ENCODE measurements at regions not wholly inside any gene's neighbourhood (a gene's known extent, or its start where the extent isn't known, plus 50 kb on each side); places are given as distances from the start of the nearest gene placed in this dataset.

GRCh38 chr2:84217456-84217855 is 241.6 kb downstream of the SUCLG1 start:
- no peak for DNase-seq
- TF ChIP-seq POLR2A (IDR thresholded peaks at IDR 0.05; ENCODE audit: low read length) (no peak), GATA1 (IDR thresholded peaks at IDR 0.05; ENCODE audit: low read depth, low read length) (no peak)

- no peak for DNase-seq
- no peak for TF ChIP-seq POLR2A (IDR thresholded peaks at IDR 0.05; ENCODE audit: low read length)
- TF ChIP-seq GATA1 (IDR thresholded peaks at IDR 0.05; ENCODE audit: low read depth, low read length), result no peak
Observed at GRCh38 chr2:84214455-84214854, 244.6 kb downstream of the SUCLG1 start.

- no peak for TF ChIP-seq GATA1 (IDR thresholded peaks at IDR 0.05; ENCODE audit: low read depth, low read length)
- no peak for TF ChIP-seq POLR2A (IDR thresholded peaks at IDR 0.05; ENCODE audit: low read length)
- DNase-seq, result no peak
Observed at GRCh38 chr2:84212611-84213314, 246.3 kb downstream of the SUCLG1 start.

GRCh38 chr2:84209941-84210340 is 249.1 kb downstream of the SUCLG1 start:
- no peak for DNase-seq
- TF ChIP-seq POLR2A (IDR thresholded peaks at IDR 0.05; ENCODE audit: low read length), result no peak
- TF ChIP-seq GATA1 (IDR thresholded peaks at IDR 0.05; ENCODE audit: low read depth, low read length), result no peak

GRCh38 chr2:84204995-84205394 is 254.1 kb downstream of the SUCLG1 start:
- no peak for DNase-seq
- TF ChIP-seq POLR2A (IDR thresholded peaks at IDR 0.05; ENCODE audit: low read length), result no peak
- no peak for TF ChIP-seq GATA1 (IDR thresholded peaks at IDR 0.05; ENCODE audit: low read depth, low read length)

- DNase-seq, result no peak
- TF ChIP-seq POLR2A (IDR thresholded peaks at IDR 0.05; ENCODE audit: low read length) (no peak), GATA1 (IDR thresholded peaks at IDR 0.05; ENCODE audit: low read depth, low read length) (no peak)
Observed at GRCh38 chr2:84202166-84202565, 256.9 kb downstream of the SUCLG1 start.

- DNase-seq, result no peak
- TF ChIP-seq POLR2A (IDR thresholded peaks at IDR 0.05; ENCODE audit: low read length) (no peak), GATA1 (IDR thresholded peaks at IDR 0.05; ENCODE audit: low read depth, low read length) (no peak)
Observed at GRCh38 chr2:84201158-84201557, 257.9 kb downstream of the SUCLG1 start.

- no peak for DNase-seq
- TF ChIP-seq GATA1 (IDR thresholded peaks at IDR 0.05; ENCODE audit: low read depth, low read length) (no peak), POLR2A (IDR thresholded peaks at IDR 0.05; ENCODE audit: low read length) (no peak)
Observed at GRCh38 chr2:84197901-84198300, 261.2 kb downstream of the SUCLG1 start.

GRCh38 chr2:84194949-84195644 is 264.0 kb downstream of the SUCLG1 start:
- no peak for TF ChIP-seq GATA1 (IDR thresholded peaks at IDR 0.05; ENCODE audit: low read depth, low read length)
- TF ChIP-seq POLR2A (IDR thresholded peaks at IDR 0.05; ENCODE audit: low read length), result no peak
- DNase-seq, result no peak

GRCh38 chr2:84194181-84194580 is 264.9 kb downstream of the SUCLG1 start:
- no peak for TF ChIP-seq GATA1 (IDR thresholded peaks at IDR 0.05; ENCODE audit: low read depth, low read length)
- TF ChIP-seq POLR2A (IDR thresholded peaks at IDR 0.05; ENCODE audit: low read length), result no peak
- DNase-seq, result no peak

- TF ChIP-seq GATA1 (IDR thresholded peaks at IDR 0.05; ENCODE audit: low read depth, low read length) (no peak), POLR2A (IDR thresholded peaks at IDR 0.05; ENCODE audit: low read length) (no peak)
Observed at GRCh38 chr2:84187258-84187657, 271.8 kb downstream of the SUCLG1 start.

GRCh38 chr2:84181927-84182326 is 277.2 kb downstream of the SUCLG1 start:
- no peak for DNase-seq
- no peak for TF ChIP-seq POLR2A (IDR thresholded peaks at IDR 0.05; ENCODE audit: low read length)
- no peak for TF ChIP-seq GATA1 (IDR thresholded peaks at IDR 0.05; ENCODE audit: low read depth, low read length)

More at GRCh38 chr2:84187258-84187657, 271.8 kb downstream of the SUCLG1 start:
- no peak for DNase-seq

GRCh38 chr2:84177733-84178132 is 281.3 kb downstream of the SUCLG1 start:
- TF ChIP-seq GATA1 (IDR thresholded peaks at IDR 0.05; ENCODE audit: low read depth, low read length) (no peak), POLR2A (IDR thresholded peaks at IDR 0.05; ENCODE audit: low read length) (no peak)
- no peak for DNase-seq

- DNase-seq, result no peak
- TF ChIP-seq POLR2A (IDR thresholded peaks at IDR 0.05; ENCODE audit: low read length) (no peak), GATA1 (IDR thresholded peaks at IDR 0.05; ENCODE audit: low read depth, low read length) (no peak)
Observed at GRCh38 chr2:84175970-84176369, 283.1 kb downstream of the SUCLG1 start.

- DNase-seq, result no peak
- TF ChIP-seq POLR2A (IDR thresholded peaks at IDR 0.05; ENCODE audit: low read length) (no peak), GATA1 (IDR thresholded peaks at IDR 0.05; ENCODE audit: low read depth, low read length) (no peak)
Observed at GRCh38 chr2:84175340-84175739, 283.7 kb downstream of the SUCLG1 start.
